Retinal pigment epithelial cell (primary cell): ENCODE measurements at regions not wholly inside any gene's neighbourhood (a gene's known extent, or its start where the extent isn't known, plus 50 kb on each side); places are given as distances from the start of the nearest gene placed in this dataset.
A peak's percentile ranks its signal among the peaks of the same experiment; 100 is the strongest.

Source experiments
- DNase-seq: peaks from one replicate; pipeline ENCODE4 v3.0.0-alpha.2; 2010; ENCODE audit warnings: low read depth
- H3K4me3 ChIP-seq: 2 replicates; pipeline ENCODE4 v1.5.1; 2011; ENCODE audit warnings: mild to moderate bottlenecking, low read length, control low read depth, moderate library complexity
- TF ChIP-seq, protein P1 (sequence below): conservative IDR thresholded peaks from 2 replicates; pipeline ENCODE4 v1.5.1; 2011; ENCODE audit warnings: low read depth, low read length, control low read depth, inconsistent platforms

DNA sequence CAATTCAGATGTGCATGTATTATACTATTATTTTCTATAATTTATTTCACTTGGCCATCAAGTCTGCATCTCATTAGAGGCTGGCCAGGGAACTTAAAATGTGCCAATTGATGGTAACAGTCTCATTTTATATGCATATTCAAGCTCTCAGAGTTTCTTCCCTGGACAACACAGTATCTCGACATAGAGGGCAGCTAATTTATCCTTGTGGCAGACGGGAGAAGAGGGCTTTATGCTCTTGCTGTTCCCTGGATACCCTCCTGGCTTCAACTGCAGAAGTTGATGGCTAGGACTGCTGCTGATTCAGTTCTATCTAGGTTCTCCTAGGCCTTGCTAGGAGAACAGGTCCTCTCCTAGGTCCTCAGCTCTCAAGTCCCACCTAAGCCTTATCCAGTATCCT lies 99.1 kb upstream of the NPHP3 start:
- DNase-seq, result no peak
- H3K4me3 ChIP-seq, result no peak overlapping the region
- TF ChIP-seq, protein P1, sequence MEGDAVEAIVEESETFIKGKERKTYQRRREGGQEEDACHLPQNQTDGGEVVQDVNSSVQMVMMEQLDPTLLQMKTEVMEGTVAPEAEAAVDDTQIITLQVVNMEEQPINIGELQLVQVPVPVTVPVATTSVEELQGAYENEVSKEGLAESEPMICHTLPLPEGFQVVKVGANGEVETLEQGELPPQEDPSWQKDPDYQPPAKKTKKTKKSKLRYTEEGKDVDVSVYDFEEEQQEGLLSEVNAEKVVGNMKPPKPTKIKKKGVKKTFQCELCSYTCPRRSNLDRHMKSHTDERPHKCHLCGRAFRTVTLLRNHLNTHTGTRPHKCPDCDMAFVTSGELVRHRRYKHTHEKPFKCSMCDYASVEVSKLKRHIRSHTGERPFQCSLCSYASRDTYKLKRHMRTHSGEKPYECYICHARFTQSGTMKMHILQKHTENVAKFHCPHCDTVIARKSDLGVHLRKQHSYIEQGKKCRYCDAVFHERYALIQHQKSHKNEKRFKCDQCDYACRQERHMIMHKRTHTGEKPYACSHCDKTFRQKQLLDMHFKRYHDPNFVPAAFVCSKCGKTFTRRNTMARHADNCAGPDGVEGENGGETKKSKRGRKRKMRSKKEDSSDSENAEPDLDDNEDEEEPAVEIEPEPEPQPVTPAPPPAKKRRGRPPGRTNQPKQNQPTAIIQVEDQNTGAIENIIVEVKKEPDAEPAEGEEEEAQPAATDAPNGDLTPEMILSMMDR, result no peak

DNA sequence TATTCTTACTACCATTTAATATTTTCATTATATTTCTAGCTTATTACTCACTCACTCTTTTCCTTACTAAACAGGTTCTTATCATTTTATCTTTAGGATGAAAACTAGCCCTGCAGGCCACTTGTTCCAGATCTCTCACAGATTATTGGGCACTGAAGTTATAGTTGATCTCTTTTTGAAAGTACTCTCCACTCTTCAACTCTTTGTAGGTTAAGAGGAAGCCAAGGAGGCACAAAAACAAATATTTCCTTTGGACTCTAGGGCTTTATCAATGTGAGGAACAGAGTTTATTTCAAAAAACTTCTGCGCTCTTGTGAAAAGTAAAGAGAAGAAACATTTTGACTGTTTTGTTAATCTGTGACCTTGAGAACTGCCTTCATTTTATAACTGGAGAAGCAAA lies 96.0 kb upstream of the NPHP3 start:
- H3K4me3 ChIP-seq, result no peak overlapping the region
- no peak for DNase-seq
- TF ChIP-seq, protein P1, result no peak

DNA sequence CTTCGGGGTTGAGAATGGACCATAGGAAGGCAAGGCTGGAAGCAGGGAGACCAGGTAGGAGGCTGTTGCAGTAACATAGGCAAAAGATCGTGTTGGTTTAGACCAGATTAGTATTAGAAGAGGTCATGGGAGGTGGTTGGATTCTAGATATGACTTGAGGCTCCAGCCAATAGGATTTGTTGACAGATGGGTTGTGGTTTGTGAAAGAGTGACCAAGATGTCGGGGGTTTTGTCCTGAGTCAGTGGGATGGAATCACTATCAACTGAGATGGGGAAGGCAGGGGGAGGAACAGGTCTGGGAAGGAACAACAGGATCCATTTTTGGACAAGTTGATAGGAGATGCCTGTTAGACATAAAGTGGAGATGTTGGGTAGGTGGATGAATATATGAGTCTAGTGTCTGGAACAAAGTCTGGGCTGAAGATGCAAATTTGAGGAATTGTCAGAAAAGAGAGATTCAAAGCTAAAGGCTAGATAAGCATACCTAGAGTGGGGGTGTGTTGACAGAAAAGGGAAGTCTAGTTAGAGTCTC lies 95.5 kb upstream of the NPHP3 start:
- H3K4me3 ChIP-seq, result no peak overlapping the region
- no peak for DNase-seq
- TF ChIP-seq, protein P1, result no peak

DNA sequence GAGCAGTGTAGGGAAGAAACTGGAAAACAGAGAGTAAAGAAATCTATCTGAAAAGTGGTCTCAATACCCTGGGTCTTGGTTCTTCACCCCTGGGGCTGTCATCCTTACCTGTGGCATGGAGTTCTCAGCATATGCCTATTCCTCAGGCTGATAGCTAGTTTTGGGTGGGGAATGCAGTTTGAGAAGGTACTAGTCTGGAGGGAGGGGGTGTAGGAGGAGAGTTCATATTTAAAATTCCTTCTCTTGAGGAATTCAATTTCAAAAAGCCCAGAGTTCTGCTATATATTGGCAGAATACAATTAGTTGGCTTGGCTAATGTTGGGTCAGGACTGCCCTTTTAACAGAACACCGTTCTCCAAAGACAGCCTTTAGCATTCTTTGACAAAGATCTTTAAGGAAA lies 82.9 kb upstream of the NPHP3 start:
- H3K4me3 ChIP-seq, result no peak overlapping the region
- DNase-seq, result no peak
- TF ChIP-seq, protein P1, result no peak

DNA sequence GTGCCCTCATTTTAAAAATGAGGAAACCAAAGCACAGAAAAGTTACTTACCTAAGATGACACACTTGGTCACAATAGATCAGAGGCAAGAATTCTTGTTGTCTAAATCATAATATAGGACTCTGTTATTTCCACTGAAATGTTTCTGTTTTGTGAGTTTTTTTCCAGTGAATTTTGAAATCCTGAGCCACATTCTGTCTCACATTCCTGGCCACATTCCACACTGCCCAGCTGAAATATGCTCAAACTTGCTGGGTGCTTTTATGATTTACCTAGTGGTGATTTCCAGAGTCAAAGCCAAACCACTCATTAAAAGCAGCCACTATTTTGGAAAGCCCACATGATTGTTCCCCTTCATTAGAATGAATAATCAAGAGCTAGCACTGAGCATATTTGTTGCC lies 82.3 kb upstream of the NPHP3 start:
- peak; percentile 29 for DNase-seq

DNA sequence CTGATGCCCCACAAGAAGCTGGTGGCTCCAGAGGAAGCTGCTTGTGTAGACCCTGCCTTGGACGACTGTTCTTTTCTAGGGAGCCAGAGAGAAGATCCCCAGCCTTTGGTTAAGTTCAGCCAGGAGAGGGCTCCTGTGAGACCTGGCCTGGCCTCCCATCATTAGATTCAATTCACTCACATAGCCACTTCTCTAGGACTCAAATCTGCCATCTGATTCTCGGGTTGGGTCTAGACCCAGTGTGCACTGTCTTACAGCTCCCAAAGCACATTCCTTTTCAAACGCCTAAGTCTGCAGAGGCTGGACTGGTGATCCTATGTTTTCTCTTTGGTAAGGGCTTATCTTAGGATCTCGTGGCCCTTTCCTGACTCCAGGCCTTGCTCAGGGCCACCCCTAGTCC lies 81.7 kb upstream of the NPHP3 start:
- no peak overlapping the region for H3K4me3 ChIP-seq
- TF ChIP-seq, protein P1, result peak; percentile 42
- no peak for DNase-seq

More for the DNA sequence above, 82.3 kb upstream of the NPHP3 start:
- no peak overlapping the region for H3K4me3 ChIP-seq
- TF ChIP-seq, protein P1, result no peak

DNA sequence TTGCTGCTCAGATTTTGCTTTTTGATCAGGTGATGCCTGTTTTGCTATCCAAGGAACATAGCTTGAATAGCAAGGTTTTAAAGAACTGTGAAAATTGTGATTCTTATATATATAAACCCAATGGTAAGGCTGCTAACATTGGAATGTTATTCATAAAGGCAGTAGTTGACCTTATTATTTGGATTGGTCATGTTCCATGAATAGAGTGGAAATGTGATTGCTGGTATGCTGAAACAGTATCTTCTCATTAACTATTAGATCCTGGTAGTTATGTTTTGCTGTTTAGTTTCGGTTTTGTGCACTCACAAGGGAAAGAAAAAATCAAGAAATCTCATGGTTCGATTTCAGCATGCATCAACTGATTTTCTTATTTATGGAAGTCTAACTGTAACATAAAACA lies 78.7 kb upstream of the NPHP3 start:
- no peak for DNase-seq
- TF ChIP-seq, protein P1, result no peak
- H3K4me3 ChIP-seq, result no peak overlapping the region
